ENCODE measurements at regions not wholly inside any gene's neighbourhood (a gene's known extent, or its start where the extent isn't known, plus 50 kb on each side); places are given as distances from the start of the nearest gene placed in this dataset.

GRCh38 chr7:32179567-32179966, 109.4 kb upstream of the PDE1C start:
- TF ChIP-seq CTCF (IDR thresholded peaks at IDR 0.05; ENCODE audit: insufficient read depth, low read depth, low read length, missing control alignments) = no peak
- no peak for DNase-seq (ENCODE audit: low read depth)
- no peak overlapping the region for H3K4me3 ChIP-seq (ENCODE audit: low read depth, low read length)

GRCh38 chr7:32178677-32179366, 108.6 kb upstream of the PDE1C start:
- no peak for TF ChIP-seq CTCF (IDR thresholded peaks at IDR 0.05; ENCODE audit: insufficient read depth, low read depth, low read length, missing control alignments)
- no peak for DNase-seq (ENCODE audit: low read depth)
- no peak overlapping the region for H3K4me3 ChIP-seq (ENCODE audit: low read depth, low read length)

GRCh38 chr7:32177232-32177631, 107.0 kb upstream of the PDE1C start:
- no peak for TF ChIP-seq CTCF (IDR thresholded peaks at IDR 0.05; ENCODE audit: insufficient read depth, low read depth, low read length, missing control alignments)
- DNase-seq (ENCODE audit: low read depth) = no peak
- no peak overlapping the region for H3K4me3 ChIP-seq (ENCODE audit: low read depth, low read length)

- DNase-seq (ENCODE audit: low read depth) = no peak
- H3K4me3 ChIP-seq (ENCODE audit: low read depth, low read length) = no peak overlapping the region
- no peak for TF ChIP-seq CTCF (IDR thresholded peaks at IDR 0.05; ENCODE audit: insufficient read depth, low read depth, low read length, missing control alignments)
Measured at GRCh38 chr7:32175099-32175498, 104.9 kb upstream of the PDE1C start.

GRCh38 chr7:32171248-32171647, 101.0 kb upstream of the PDE1C start:
- H3K4me3 ChIP-seq (ENCODE audit: low read depth, low read length) = no peak overlapping the region
- no peak for TF ChIP-seq CTCF (IDR thresholded peaks at IDR 0.05; ENCODE audit: insufficient read depth, low read depth, low read length, missing control alignments)
- no peak for DNase-seq (ENCODE audit: low read depth)

GRCh38 chr7:32170838-32171237, 100.6 kb upstream of the PDE1C start:
- DNase-seq (ENCODE audit: low read depth) = no peak
- no peak overlapping the region for H3K4me3 ChIP-seq (ENCODE audit: low read depth, low read length)
- no peak for TF ChIP-seq CTCF (IDR thresholded peaks at IDR 0.05; ENCODE audit: insufficient read depth, low read depth, low read length, missing control alignments)

GRCh38 chr7:32169228-32169627, 99.0 kb upstream of the PDE1C start:
- DNase-seq (ENCODE audit: low read depth) = no peak
- TF ChIP-seq CTCF (IDR thresholded peaks at IDR 0.05; ENCODE audit: insufficient read depth, low read depth, low read length, missing control alignments) = no peak
- no peak overlapping the region for H3K4me3 ChIP-seq (ENCODE audit: low read depth, low read length)
